ENCODE measurements at regions not wholly inside any gene's neighbourhood (a gene's known extent, or its start where the extent isn't known, plus 50 kb on each side); places are given as distances from the start of the nearest gene placed in this dataset.
A peak's percentile ranks its signal among the peaks of the same experiment; 100 is the strongest.
"Not testable (repeated sequence)": the region's sequence is repeated elsewhere in the genome, so short reads cannot be mapped to it uniquely, and the experiment has no call there.

DNA sequence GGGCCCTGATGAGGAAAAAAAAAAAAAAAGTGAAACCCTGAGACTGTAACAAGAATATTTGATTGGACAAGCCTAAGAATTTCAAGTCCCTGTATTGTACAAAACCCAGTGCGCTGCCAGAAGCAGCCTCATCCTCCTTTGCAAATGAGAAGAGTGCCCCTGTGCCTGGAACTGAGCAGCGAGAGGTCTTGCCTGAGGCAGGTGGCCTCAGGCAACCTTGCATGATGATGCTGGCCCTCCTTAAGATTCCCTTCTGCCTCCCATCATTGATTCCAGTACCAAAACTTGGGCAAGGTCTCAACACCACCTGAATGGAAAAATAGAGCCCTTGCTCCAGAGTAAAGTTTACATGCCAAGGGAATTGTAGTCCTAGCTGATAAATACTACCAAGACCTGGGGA lies 129.6 kb upstream of the RAB4A start:
- DNase-seq: no peak

DNA sequence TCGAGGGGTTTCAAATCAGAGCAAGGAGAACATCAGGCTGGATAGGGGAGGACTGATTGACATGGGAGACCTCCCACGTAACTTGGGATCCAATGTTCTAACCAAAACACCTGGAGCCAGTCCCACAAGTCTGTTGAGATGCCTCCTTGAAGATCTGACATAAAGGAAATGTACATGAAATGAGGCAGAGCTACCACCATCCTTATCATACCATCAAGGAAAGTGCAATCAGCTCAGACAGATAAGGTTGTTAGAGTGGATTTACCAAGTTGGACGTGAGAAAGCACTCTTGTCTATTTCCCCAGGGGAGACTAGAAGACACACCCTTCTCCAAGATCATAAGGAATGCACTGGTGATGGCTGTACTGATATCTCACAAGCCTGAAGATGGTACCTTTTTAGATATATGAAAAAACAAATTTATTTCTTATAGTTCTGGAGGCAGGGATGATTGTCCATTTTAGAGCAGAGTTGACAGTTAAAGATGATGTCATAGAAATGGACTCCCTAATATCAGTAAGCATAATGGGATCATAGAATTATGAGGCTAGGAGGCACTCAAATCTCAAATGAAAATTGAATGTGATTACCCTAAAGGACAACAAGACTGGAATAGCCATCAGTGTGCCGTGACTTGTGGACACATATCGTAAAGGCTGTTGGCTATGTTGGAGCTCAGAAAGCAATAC lies 129.1 kb upstream of the RAB4A start:
- DNase-seq: no peak

DNA sequence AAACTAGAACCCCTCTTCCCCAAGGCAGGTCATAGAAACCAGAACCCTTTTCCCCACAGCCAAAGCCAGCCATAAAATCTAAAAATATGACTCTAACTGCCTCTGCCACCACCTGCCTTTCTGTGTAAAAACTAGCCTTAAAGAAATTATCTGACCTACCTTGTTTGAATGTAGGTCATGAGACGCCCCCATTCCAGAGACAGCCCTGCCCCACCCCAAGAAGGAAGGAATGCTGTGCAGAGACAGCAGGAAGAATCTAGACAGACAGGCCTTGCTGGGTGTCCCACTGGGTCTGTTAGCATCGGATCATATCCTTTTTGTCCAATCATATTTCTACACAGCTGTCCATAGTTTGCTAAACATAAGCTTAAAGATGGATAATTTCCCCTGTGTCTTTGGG lies 128.4 kb upstream of the RAB4A start:
- DNase-seq: no peak

DNA sequence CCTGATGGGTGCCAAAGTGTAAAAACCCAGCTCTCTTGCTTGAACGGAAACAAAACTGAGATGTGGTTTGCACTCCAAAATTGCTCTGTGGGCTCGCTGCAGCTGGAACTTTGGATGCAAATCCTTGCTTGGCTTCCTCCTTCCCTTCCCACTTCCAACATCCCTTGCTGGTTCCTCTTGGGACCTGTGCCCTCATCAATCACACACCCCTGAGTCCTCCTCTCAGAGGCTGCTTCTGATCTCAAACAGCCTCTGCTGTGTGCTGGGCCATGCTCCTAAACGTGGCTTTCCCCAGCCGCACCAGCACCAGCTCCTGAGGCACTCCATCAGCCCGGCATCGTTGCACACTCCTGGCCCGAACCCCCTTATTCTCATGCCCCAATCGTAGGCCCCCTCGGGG lies 124.3 kb upstream of the RAB4A start:
- no peak for DNase-seq

DNA sequence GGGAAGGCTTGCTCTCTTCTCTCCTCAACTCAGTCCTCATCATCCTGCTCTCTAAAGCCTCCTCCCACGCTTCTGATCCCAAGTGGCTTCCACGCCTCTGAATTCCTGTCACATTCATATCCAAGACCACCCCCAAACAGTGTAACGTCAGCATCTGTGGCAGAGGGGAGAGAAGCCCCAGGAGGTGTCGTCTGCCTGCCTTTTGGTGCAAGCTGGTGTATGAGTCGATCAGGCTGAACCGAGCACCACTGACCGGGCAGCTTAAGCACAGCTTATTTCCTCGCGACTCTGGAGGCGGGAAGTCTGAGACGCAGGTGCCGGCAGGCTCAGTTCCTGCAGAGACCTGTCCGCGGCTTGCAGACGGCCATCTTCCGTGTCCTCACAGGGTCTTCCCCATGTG lies 123.8 kb upstream of the RAB4A start:
- no peak for DNase-seq

DNA sequence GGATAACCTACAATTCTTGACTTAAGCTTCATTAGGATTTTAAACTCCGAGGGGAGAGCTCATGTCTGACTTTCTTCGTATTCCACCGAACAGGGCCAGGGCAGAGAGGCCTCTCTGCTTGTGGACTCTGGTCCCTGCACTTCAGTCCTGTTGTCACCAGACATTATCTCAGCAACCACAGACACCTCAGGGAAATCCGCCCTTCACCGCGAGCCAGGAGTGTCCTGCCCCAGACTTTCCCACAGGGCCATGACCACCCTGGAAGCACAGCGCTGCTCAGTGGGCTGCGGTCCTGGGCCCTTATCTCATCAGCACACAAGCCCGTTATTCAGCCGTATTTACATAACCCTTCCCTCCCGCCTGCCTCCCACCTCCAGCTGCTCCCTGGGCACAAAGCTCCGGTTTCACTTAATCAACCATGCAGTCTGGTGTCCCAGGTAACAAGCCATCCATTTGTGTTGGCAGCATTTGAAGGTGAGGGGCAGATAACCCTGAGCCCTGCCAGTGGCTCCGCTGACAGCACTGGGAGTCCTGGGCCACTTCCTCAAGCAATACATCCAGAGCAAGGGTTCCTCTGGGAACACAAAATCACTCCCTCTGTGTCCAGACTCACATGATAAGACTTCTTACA lies 122.8 kb upstream of the RAB4A start:
- DNase-seq: peak; percentile 47 to 54

DNA sequence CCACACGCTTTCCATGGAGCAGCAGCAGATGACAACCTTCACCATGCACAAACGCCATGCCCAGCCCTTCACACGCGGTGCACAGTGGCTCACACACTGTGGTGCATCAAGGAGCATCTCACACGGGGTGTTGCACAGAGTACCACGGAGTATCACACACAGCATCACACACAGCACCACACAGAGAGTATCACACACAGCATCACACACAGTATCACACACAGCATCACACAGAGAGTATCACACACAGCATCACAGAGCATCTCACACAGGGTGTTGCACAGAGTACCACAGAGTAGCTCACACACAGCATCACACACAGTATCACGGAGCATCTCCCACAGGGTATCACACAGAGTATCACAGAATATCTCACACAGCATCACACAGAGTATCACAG lies 122.2 kb upstream of the RAB4A start:
- DNase-seq: no peak

DNA sequence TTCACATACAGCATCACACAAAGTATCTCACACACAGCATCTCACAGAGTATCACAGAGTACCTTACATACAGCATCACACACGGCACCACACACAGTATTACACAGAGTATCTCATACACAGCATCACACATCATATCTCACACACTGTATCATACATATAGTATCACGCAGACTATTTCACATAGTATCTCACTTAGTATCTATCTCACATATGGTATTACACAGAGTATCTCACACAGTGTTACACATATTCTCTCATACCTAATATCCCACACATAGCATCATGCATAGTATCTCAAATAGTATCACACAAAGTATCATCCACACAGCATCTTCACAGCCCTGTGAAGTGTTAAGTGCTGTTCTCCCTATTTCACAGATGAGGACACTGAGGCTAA lies 121.5 kb upstream of the RAB4A start:
- no peak for DNase-seq

DNA sequence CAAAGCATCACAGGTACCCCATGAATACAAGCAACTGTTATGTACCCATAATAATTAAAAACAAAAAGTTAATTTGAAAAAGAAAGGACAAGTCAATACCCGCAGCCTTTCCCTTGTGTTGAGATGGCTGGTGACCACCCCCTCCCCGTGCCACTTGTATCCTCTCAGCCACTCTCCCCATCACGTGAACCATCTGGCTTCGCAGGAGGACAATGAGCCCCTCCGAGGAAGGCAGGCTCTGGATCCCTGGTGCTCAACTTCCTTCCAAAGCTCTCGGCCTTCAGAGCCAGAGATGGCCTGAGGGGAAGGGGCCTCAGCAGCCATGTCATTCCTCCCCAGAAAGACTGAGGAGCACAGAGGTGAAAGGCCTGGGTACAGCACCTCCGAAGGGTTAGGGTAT lies 120.4 kb upstream of the RAB4A start:
- DNase-seq: no peak

DNA sequence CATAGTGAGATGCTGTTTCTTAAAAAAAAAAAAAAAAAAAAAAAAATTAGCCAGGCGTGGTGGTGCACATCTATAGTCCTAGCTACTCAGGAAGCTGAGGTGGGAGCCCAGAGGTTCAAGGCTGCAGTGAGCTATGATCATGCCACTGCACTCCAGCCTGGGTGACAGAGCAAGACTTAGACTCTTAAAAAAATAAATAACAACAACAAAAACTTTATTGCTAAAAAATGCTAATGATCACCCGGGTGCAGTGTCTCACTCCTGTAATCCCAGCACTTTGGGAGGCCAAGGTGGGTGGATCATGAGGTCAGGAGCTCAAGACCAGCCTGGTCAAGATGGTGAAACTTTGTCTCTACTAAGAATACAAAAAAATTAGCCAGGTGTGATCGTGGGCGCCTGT lies 119.5 kb upstream of the RAB4A start:
- DNase-seq: not testable (repeated sequence)

DNA sequence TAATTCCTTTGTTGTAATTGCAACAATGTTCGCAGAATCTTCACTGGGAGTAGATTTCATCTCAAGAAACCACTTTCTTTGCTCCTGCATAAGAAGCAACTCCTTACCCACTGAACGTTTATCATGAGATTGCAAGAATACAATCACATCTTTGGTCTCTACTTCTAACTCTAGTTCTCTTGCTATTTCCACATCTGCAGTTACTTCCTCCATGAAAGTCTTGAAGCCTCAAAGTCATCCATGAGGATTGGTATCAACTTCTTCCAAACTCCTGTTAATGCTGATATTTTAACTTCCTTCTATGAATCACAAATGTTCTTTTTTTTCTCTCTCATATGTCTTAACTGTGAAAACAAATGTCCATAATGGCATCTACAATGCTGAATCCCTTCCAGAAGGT lies 118.6 kb upstream of the RAB4A start:
- DNase-seq: no peak

DNA sequence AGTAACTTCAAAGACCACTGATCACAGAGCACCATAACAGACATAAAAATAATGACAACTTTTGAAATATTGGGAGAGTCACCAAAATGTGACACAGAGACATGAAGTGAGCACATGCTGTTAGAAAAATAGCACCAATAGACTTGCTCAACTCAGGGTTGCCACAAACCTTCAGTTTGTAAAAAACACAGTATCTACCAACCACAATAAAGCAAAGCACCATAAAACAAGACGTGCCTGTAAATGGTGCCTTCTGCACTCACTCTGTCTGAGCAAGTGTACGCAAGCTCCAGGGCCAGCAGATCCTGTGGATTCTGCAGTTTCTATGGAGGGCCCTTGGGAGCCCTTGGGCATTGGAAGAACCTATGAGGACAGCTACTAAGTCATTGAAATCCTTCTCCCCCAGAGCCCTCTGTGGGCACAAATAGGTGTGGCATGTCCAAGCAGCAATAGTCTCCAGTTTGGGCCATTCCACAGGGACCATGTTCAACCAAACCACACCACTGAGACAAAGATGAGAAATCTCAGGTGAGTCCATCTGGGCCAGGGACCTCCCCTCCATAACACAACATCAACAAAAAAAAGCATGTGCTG lies 116.9 kb upstream of the RAB4A start:
- no peak for DNase-seq

DNA sequence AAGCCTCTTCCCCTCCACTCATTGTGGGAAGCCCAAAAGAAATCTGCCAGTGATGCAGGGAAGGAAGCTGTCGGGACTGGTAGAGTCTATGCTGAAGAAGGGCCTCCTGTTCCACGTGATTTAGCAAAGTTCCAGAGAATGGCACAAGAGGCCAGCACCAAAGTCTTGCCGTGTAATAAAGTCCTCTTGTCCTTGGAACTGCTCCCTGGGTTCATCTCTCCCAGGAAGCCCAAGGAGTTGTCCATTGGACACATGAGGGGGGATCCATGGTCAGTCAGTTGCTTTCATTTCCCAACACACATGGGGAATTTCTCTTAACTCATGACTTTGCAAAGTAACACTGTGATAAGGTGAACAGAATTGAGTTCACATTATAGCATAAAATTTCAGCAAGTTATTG lies 116.1 kb upstream of the RAB4A start:
- no peak for DNase-seq

DNA sequence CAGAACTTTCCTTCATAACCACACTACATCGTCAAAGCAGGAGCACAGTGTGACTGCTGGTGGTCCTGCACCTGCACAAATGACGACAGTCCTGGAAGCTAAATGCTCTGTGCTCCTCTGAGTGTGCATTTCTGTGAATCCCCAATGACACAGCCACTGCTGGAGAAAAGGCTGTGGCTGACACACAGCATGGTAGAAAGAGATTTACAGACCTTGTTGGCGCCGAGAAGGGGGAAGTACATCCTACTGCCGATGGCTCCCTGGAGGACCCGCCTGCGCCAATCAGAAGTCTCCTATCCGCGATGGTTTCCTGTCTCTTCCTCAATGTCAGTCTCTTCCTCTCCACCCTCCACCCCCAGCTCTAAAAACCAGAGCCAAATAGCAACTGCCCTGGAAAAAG lies 115.4 kb upstream of the RAB4A start:
- DNase-seq: no peak

DNA sequence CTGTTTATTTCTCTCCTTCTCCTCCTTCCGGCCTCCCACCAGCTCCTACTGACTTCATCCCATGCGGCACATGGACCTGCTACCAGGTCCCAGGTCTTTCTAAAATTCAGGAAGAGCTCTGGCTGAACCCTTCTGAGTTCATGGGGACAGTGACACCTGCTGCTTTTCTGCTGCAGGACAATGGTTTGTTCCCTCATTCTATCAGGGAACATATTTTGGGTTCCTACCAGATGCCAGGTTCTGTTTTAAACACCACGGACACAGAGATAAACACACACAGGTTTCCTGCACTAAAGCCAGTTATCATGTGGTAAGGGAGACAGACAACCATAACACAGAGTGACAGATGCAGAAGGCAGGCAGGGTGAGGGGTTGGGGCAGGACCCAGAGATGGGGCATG lies 114.0 kb upstream of the RAB4A start:
- DNase-seq: no peak

DNA sequence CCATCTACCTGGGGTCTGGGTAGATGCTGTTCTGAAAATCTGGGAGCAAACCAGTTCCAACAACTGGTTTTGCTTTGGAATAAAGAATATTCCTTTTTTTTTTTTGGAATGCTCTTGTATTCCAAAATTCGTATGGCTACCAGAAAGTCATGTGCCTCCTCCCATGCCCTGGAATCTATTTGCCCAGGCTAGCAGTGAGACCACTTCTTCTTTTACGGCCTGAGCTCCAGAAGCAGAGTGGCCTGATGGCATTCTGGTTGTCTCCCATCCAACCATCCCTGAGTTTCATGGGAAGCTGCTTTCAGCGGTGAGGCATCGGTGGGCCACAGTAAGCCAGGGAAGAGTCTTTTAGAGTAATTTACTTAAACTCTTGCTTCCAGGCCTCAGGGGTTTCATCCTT lies 113.4 kb upstream of the RAB4A start:
- no peak for DNase-seq

DNA sequence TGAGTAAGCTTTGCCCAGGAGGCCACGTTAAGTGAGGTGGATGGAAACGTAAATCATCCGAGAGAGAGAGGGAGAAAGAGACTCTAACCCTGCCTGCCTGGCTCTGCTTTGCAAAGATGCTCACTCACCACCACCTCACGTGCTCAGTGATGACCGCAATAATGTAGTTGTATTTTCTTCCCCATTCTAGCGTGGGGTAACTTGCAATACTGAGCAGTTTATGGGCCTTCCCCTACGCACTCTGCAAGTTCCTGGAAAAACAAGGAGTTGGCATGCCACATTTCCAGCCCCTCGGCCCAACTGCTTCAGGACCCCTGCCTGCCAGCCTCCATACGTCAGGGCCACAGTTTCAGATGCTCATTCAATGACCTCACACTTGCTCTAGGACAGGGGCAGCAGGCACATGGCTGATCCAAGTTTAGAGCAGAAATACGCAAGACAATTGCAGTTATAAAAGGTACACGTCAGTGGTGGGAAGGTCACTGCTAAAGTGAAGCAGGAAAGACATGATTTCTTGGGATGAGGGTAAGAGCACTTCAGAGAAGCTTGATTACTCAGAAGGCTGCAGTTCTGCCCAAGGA lies 112.5 kb upstream of the RAB4A start:
- no peak for DNase-seq

DNA sequence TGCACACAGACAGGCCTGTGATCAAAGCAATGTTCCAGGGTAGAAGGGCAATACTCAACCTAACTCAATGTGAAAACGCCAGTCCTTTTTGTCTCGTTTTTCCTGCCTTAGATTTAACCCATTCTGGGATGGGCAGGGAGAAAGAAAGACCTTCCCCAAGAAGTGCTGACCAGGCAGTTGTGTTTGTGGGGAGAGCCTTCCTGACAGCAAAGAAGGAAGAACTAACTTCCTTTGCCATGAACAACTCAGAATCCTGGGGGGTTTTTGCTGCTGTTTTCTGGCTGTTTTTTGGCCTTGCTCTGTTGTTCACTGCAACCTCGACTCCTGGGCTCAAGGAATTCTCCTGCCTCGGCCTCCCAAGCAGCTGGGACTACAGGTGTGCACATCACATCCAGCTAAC lies 112.0 kb upstream of the RAB4A start:
- no peak for DNase-seq

DNA sequence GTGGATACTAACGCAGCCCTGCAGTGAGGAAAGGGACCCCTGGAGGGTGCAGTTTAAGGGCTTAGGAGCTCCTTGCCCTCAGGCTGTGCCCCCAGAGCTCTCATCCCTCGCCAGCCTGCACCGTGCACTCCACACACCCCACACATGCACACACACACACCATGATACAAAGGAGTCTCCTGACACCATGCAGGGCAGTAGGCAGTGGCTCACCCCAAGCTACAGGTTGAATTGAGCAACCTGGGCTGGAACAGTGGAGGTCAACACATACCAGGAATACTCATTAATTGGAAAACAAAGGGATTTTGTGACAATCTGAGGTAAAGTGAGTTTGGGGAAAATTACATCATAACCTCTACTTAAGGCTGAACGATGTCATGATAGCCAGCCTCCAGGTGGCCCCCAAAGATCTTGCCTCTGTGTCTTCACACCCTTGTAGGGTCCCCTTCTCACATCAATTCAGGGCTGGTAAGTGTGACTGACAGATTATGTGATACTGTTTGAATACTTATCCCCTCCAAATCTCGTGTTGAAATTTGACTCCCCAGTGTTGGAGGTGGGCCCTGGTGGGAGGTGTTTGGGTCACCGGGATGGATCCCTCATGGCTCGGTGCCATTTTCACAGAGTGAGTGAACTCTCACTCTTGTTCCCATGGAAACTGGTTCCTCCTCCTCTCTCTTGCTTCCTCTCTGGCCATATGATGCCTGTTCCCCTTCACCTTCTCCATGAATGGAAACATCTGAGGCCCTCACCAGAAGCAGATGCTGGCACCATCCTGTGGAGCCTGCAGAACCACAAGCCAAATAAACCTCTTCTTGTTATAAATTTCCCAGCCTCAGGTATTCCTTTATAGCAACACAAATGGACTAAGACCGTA lies 111.0 kb upstream of the RAB4A start:
- no peak for DNase-seq

DNA sequence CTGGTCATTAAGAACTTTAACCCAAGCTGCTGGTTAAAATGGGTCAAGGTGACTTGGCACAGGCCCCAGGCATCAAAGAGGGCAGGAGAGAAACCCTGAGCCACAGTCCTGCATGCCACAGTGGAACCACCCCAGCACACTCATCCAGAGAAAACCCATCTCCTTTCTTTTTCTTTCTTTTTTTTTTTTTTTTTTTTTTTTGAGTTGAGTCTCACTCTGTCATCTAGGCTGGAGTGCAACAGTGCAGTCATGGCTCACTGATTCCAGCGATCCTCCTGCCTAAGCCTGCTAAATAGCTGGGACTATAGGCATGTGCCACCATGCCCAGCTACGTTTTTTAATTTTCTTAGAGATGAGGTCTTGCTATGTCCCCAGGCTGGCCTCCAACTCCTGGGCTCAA lies 109.2 kb upstream of the RAB4A start:
- no peak for DNase-seq

DNA sequence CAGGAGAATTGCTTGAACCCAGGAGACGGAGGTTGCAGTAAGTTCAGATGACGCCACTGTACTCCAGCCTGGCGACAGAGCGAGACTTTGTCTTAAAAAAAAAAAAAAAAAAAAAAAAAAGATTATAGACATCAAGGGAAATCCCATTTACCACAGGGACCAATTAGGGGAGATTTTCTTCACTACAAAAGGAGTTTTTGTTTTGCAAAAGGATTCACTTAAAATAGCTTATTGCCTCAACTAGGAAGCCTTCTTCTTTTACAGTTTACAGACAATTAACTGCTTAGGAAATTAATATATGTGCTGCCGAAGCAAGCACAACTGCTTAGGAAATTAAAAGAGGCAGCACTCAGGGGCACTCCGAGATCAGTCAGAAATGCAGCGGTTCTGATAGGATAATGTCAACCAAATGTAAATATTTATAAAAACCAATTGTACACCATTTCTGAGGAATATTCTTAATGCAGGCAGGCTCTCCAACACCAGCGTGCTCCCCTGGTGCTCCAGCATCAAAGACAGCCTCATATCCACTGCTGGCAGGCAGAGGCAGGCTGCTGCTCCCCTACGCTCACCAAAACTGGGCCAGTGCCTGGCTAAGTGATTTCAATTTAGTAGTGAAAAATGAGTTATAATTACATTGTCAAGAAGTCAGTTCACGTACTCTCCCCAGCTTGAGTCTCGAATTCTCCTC lies 107.9 kb upstream of the RAB4A start:
- DNase-seq: no peak

DNA sequence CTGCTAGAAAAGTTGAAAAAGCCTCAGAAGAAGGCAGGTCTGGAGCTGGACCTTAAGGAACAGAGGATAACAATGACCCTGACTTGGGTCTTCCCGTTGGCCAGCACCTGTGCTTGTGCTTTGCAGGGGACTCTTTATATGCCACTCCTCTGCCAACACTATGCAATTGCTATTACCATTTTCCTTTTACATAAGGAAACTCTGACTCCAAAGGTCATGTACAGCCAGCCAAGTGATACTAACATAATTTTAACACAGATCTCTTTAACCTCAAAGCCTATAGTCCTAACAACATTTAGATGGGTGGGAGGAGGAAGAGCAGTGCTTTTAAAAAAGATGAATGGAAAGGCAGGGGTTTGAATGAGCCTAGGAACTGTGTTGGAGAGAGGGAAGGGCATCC lies 106.6 kb upstream of the RAB4A start:
- DNase-seq: no peak

Data from SHP77 (cell line).